Activated CD4-positive, alpha-beta memory T cell treated with anti-CD3 and anti-CD28 coated beads for 36 hours (primary cell): ENCODE measurements at regions not wholly inside any gene's neighbourhood (a gene's known extent, or its start where the extent isn't known, plus 50 kb on each side); places are given as distances from the start of the nearest gene placed in this dataset.

Experiments used
- CTCF ChIA-PET: fragments of 350-600 bp; sonication (Branson Sonifier 250); formaldehyde crosslinking; loops from one replicate; lab custom pipeline; 2021; ENCODE audit warnings: antibody characterized with exemption, inconsistent platforms; lab: Charles Lee
- POLR2A ChIA-PET: fragments of 350-600 bp; sonication (Branson Sonifier 250); formaldehyde crosslinking; loops from one replicate; lab custom pipeline; 2021; ENCODE audit warnings: antibody characterized with exemption; lab: Charles Lee
- DNase-seq: peaks from one replicate; pipeline ENCODE4 v3.0.0-alpha.2; 2020
- H3K27ac Mint-ChIP-seq: one replicate; pipeline ENCODE4 v1.8.0; 2021; ENCODE audit warnings: mixed read lengths
- H3K27me3 Mint-ChIP-seq: one replicate; pipeline ENCODE4 v1.8.0; 2021; ENCODE audit warnings: mixed read lengths
- H3K36me3 Mint-ChIP-seq: one replicate; pipeline ENCODE4 v1.8.0; 2021; ENCODE audit warnings: mixed read lengths
- H3K4me1 Mint-ChIP-seq: one replicate; pipeline ENCODE4 v1.8.0; 2021; ENCODE audit warnings: low read depth, mixed read lengths
- H3K4me3 Mint-ChIP-seq: one replicate; pipeline ENCODE4 v1.8.0; 2021; ENCODE audit warnings: mild to moderate bottlenecking, mixed read lengths
- H3K9me3 Mint-ChIP-seq: one replicate; pipeline ENCODE4 v1.8.0; 2021; ENCODE audit warnings: mixed read lengths
- intact Hi-C: fragments of 100-400 bp; cut with micrococcal nuclease; formaldehyde crosslinking; loops from one replicate; pipeline ENCODE4 v1.15.1; 2023

DNA sequence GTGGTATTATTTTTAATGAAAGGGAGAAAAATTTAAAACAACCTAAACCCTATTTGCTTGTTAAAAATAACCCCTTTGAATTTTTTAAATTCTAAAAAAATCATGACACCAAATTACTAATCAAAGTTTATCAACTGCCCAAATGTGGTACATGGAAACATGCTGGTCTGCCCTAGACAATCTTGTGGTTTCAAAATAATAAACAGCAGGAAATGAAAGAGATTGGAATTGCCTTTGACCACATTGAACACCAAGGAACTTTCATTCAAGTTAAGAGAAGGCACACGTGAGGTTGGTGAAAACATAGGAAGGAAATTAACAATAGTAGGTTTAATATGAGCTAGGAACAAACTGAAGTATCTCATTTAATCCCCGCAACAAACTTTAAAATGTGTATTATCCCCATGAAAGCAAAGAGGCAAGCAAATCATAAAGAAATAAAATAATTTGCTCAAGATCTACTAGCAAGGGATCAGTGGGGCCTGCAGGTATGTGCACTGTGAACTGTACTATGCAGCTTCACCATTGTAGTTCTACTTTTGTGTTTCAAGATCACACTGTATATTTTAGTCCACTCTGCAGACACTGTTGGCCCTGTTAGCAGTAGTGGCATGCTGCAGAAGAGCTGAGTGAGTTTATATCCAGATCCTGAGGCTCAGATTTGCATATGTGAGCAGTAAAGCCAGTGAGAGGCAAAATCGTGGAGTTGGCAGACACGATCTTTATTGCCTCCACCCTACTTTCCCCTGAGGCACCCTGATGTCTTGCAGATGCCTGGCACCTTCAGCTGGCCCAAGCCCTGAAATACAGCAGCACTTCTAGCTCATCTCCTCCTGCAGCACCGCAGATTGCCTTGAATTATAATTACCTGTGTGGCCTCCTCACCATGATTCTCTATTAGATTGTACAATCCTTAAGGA, 157.8 kb upstream of the TENT5A start:
- POLR2A ChIA-PET, result no interaction called here
- H3K4me3 Mint-ChIP-seq, result no peak overlapping the region
- no peak overlapping the region for H3K27ac Mint-ChIP-seq
- CTCF ChIA-PET, result no interaction called here
- H3K4me1 Mint-ChIP-seq, result no peaks in the 10 kb centered on the region
- no peak for DNase-seq
- no peaks in the 10 kb centered on the region for H3K36me3 Mint-ChIP-seq
- intact Hi-C loops, result no loop called here
- no peaks in the 10 kb centered on the region for H3K27me3 Mint-ChIP-seq
- no peaks in the 10 kb centered on the region for H3K9me3 Mint-ChIP-seq

DNA sequence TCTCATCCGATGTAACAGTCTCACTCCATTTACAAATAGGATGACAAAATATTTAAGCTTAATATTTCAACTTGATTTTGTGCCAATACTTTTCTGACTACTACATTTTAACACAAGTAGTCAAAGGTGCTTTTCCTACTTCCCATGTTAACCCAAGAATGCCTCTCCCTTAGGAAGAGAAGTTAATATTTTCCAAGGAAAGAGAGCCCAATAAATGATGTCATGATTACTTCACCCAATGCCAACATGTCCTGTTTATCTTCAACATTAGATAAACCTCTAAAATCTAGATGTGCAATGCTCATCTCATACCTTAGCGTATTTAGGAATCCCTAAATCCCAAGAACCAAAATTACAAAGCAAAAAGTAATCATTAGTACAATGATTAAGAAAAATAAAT, 156.7 kb upstream of the TENT5A start:
- DNase-seq, result no peak
- CTCF ChIA-PET, result no interaction called here
- H3K27ac Mint-ChIP-seq, result no peak overlapping the region
- intact Hi-C loops, result no loop called here
- H3K36me3 Mint-ChIP-seq, result no peaks in the 10 kb centered on the region
- no peaks in the 10 kb centered on the region for H3K9me3 Mint-ChIP-seq
- H3K4me3 Mint-ChIP-seq, result no peak overlapping the region
- no peaks in the 10 kb centered on the region for H3K4me1 Mint-ChIP-seq
- no peaks in the 10 kb centered on the region for H3K27me3 Mint-ChIP-seq
- POLR2A ChIA-PET, result no interaction called here

DNA sequence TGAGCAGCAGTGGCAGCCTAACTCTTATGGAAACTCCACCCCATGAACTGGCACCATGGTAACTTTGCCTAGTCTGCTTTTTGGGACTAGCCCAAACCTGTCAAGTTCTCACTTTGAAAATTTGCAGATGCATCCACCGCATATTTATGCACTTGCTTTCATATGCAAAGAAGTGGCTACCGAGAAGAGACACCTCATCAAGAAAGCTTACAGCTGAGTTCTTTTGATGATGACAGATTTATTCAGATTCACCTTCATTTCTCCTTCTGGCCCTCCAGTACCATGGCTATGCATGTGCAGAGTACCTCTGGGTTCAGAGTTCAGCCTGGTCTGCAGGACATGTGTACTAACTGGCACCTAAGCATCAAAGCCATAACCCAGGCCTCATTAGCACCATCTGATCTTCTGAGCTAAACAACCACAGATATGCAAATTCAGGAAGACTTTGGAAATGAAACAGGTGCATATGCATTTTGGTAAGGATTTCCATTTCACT, 154.3 kb upstream of the TENT5A start:
- Mint-ChIP-seq H3K27ac (no peak overlapping the region), H3K4me3 (no peak overlapping the region), H3K27me3 (no peaks in the 10 kb centered on the region), H3K36me3 (no peaks in the 10 kb centered on the region), H3K9me3 (peaks cover 3% of the 10 kb centered on the region), H3K4me1 (no peaks in the 10 kb centered on the region)
- CTCF ChIA-PET, result no interaction called here
- no peak for DNase-seq
- POLR2A ChIA-PET, result no interaction called here
- intact Hi-C loops, result no loop called here

DNA sequence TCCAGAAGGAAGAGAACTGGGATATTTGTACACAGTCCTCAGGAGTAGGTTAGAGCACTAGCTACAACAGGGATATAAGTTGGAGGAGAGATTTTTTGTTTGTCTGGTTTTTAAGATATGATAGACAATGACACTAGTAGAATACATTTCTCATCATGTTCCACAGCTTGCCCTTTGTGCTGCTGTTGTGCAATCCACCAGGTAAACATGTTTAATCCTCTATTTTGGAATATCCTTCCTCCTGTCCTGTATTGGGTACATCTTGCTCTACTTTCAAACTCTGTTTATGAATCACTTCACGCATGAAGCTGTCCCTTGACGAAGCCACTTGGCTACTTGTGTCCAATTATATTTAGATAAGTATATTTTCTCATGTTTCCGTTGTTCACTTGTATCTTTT, 153.6 kb upstream of the TENT5A start:
- CTCF ChIA-PET, result no interaction called here
- intact Hi-C loops, result no loop called here

DNA sequence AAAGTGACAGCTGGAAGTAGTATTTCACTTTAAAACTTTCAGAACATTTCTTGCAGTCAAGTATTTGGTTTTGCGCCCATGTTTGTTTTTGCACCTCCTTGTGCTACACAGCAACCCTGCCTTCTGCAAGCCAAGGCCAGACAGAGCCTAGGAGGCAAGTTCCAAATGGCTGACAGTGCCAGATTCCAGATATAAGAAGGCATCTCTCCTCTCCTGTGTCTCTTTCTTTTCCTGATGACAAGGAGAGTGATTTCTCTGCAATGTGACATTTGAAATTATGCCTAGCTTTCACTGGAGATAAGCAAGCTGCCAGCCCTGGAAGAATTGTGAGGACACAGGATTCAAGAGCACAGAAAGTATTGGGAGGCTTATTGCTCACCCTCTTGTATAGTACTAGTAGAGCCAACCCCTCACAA, 149.1 kb upstream of the TENT5A start:
- POLR2A ChIA-PET, result no interaction called here
- Mint-ChIP-seq H3K9me3 (peaks cover 3% of the 10 kb centered on the region), H3K4me3 (no peak overlapping the region), H3K27ac (no peak overlapping the region), H3K36me3 (no peaks in the 10 kb centered on the region), H3K4me1 (no peaks in the 10 kb centered on the region), H3K27me3 (no peaks in the 10 kb centered on the region)
- DNase-seq, result no peak
- CTCF ChIA-PET, result no interaction called here
- intact Hi-C loops, result no loop called here

More for the DNA sequence above, 153.6 kb upstream of the TENT5A start:
- H3K9me3 Mint-ChIP-seq, result peaks cover 3% of the 10 kb centered on the region
- H3K4me3 Mint-ChIP-seq, result no peak overlapping the region
- no peaks in the 10 kb centered on the region for H3K27me3 Mint-ChIP-seq
- no peak for DNase-seq
- H3K4me1 Mint-ChIP-seq, result no peaks in the 10 kb centered on the region
- H3K36me3 Mint-ChIP-seq, result no peaks in the 10 kb centered on the region
- no peak overlapping the region for H3K27ac Mint-ChIP-seq
- POLR2A ChIA-PET, result no interaction called here

DNA sequence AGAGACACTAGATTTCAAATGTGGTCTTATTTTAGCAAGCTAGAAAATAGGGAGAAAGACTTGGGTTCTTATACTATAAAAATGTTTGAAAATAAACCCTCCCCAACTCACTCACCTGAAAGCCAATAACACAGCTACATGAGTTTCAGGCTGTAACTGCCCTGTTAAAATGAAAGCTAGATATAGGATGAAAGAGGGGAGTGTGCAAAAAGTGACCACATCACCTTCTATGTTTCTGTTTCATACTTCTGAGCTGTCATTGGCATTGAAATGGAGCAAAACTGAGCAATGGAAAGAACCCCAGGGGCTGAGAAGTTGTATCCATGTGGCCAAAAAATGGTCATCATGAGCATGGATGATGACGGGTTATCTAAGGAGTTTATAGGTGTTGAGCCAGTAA, 148.1 kb upstream of the TENT5A start:
- H3K9me3 Mint-ChIP-seq, result peaks cover 3% of the 10 kb centered on the region
- no peak for DNase-seq
- intact Hi-C loops, result no loop called here
- H3K4me3 Mint-ChIP-seq, result no peak overlapping the region
- H3K36me3 Mint-ChIP-seq, result no peaks in the 10 kb centered on the region
- no peak overlapping the region for H3K27ac Mint-ChIP-seq
- no peaks in the 10 kb centered on the region for H3K27me3 Mint-ChIP-seq
- no peaks in the 10 kb centered on the region for H3K4me1 Mint-ChIP-seq
- ChIA-PET CTCF (no interaction called here), POLR2A (no interaction called here)

DNA sequence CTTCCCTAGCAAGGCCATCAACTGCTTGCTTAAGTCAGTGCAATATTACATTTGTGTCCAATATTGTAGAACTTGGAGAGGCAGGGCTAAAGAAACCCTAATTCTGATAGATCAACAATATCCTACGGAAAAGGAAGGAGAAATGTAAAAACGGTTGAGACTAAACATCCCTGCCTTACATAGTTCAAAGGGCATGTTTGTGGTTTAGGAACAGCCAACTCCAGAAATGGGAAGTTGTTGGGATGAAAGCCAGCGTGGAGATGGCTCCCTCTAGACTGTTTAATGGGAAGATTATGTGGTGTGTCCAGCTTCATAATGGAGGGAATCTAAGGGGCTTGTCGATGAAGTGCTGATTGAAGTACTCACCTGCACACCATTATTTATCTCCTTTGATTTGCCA, 145.3 kb upstream of the TENT5A start:
- DNase-seq, result no peak
- ChIA-PET CTCF (no interaction called here), POLR2A (no interaction called here)
- Mint-ChIP-seq H3K4me1 (no peaks in the 10 kb centered on the region), H3K27me3 (no peaks in the 10 kb centered on the region), H3K27ac (no peak overlapping the region), H3K4me3 (no peak overlapping the region), H3K9me3 (peaks cover 3% of the 10 kb centered on the region), H3K36me3 (no peaks in the 10 kb centered on the region)
- intact Hi-C loops, result no loop called here

DNA sequence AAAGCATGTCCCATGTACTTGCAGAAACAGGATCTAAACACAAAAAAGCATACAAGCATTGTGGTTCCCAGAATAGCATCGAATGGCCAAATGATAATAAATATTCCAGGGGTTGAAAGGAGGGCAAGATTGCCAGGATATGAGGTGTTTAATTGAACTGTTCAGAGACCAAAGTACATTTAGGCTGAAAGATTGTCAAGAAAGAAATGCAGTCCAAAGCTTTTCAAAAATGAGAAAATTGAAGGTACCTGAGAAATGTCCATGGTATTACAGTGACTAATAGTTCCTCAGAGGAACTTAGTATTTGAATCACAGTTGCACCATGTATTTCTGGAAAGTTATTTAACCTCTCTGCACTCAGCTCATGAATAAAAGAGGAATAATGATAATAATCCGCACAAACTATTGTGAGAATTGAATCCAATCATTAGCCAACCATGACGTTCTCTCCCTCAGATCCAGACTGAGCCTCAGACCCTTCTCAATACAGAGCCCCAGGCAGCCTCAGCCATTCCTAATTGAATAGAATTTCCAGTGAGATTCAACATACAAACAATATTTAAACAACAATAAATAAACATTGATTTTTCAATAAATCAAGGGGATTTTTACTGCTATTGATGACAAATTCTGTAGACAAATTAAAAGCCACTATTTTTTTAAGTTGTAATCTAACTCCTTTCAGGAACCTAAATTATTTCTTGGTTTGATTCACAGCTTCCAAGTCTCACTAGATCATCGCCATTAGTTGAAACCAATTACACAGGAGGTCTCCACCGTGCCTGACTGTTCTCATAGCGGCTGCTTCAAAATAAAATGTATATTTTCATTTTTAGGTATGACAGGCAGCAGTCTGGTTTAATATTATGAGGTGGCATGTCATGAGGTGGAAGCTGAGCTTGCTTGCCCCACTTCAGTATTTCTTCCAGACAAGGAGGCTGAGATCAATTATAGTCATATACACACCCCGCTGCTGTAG, 144.3 kb upstream of the TENT5A start:
- no peak for DNase-seq
- Mint-ChIP-seq H3K9me3 (no peaks in the 10 kb centered on the region), H3K27me3 (no peaks in the 10 kb centered on the region), H3K4me1 (no peaks in the 10 kb centered on the region), H3K4me3 (no peak overlapping the region), H3K36me3 (no peaks in the 10 kb centered on the region), H3K27ac (no peak overlapping the region)
- CTCF ChIA-PET, result no interaction called here
- intact Hi-C loops, result no loop called here
- POLR2A ChIA-PET, result no interaction called here

DNA sequence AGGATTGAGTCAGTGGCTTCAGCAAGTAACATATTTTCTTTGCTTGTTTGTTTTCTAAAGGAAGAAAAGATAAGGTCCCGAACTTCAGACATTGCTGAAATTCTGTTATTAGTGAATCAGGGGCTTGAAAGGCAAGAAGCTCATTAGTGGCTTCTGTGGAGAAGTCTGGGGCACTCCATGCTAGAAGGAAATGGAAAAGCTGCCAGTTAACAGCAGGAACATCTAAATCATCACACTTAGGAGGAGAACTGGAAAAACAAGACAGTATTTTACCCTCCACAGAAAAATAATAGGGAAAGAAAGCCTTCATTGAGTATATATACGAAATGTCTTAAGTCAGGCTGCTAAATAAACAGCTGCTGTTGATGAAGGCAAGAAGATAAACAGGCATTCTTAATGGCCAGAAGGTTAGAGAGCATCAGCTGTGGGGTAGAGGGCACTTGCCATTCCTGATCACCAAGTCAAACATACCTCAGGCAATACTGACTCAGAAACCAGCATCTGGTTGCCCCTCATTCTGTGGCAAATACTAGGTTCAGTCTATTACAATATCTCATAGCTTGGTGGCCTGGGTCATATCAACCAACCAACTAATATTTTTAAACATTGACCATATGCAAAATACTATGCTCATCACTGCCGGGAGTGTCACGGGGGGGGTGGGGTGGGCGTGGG, 143.2 kb upstream of the TENT5A start:
- CTCF ChIA-PET, result no interaction called here
- DNase-seq, result no peak
- POLR2A ChIA-PET, result no interaction called here
- Mint-ChIP-seq H3K9me3 (no peaks in the 10 kb centered on the region), H3K27ac (no peak overlapping the region), H3K27me3 (no peaks in the 10 kb centered on the region), H3K4me1 (no peaks in the 10 kb centered on the region), H3K4me3 (no peak overlapping the region), H3K36me3 (no peaks in the 10 kb centered on the region)
- intact Hi-C loops, result no loop called here

DNA sequence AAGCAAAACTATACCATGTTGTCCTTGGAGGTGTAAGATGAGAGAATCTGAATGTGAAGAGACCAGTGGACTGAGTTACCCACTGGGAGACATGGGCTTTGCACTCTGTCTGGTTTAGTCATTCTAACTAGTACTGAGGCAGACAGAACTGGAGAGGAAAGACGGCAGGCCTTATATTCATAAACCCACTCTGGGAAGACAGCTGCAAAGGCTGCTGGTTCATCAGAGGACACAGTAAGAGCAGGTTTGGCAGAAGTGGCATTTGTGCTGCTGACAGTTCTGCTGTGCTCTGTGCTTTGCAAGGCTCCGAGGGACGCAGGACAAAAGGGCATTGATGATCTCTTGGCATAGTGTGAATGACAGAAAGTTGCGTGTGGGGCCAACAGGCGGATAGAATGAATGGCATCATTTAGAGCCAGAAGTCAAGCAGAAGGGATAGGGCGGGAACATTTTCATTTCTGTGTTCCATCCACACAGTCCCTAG, 142.3 kb upstream of the TENT5A start:
- H3K9me3 Mint-ChIP-seq, result no peaks in the 10 kb centered on the region
- intact Hi-C loops, result no loop called here

DNA sequence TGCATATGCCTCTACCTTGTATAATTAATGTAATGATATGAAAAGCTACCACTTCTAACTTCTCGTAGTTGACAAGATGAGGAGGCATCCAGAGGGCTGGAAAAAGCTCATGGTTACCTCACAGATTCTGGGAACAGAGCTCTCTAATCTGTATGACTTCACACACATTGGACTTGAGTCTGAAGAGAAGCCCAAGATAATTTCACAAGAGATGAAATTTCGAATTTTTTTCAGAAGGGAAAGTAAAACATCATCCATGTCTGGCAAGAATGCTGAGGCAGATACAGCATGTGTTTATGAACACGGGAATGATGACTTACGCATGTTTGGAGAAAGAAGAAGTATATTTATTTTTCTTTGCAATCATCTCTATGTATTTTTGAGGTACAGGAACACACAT, 141.8 kb upstream of the TENT5A start:
- Mint-ChIP-seq H3K4me3 (no peak overlapping the region), H3K9me3 (no peaks in the 10 kb centered on the region), H3K27ac (no peak overlapping the region), H3K36me3 (no peaks in the 10 kb centered on the region), H3K27me3 (no peaks in the 10 kb centered on the region), H3K4me1 (no peaks in the 10 kb centered on the region)
- ChIA-PET CTCF (no interaction called here), POLR2A (no interaction called here)
- no peak for DNase-seq
- intact Hi-C loops, result no loop called here

More for the DNA sequence above, 142.3 kb upstream of the TENT5A start:
- POLR2A ChIA-PET, result no interaction called here
- H3K36me3 Mint-ChIP-seq, result no peaks in the 10 kb centered on the region
- no peak for DNase-seq
- no peaks in the 10 kb centered on the region for H3K27me3 Mint-ChIP-seq
- H3K4me3 Mint-ChIP-seq, result no peak overlapping the region
- CTCF ChIA-PET, result no interaction called here
- no peak overlapping the region for H3K27ac Mint-ChIP-seq
- H3K4me1 Mint-ChIP-seq, result no peaks in the 10 kb centered on the region

DNA sequence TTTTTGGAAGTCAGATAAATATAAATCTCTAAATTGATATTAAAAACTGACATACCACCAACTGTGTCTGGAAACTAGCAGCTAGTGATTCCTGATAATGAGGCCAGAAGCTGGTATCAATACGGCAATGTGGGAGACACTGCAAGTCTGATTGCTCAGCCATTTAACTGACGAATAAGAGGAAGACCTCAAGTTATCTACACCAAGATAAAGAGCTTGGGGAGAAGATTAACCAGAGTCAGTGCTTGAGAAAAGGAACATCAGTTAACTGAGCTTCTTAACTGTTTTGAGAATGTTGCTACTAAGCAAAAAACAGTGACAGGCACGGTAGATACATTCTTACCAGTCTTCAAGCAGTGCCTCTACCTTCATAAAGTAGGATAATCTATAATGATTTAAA, 140.4 kb upstream of the TENT5A start:
- intact Hi-C loops, result no loop called here
- H3K4me1 Mint-ChIP-seq, result no peaks in the 10 kb centered on the region
- no peaks in the 10 kb centered on the region for H3K9me3 Mint-ChIP-seq
- no peaks in the 10 kb centered on the region for H3K36me3 Mint-ChIP-seq
- no peak overlapping the region for H3K4me3 Mint-ChIP-seq
- no peaks in the 10 kb centered on the region for H3K27me3 Mint-ChIP-seq
- no peak overlapping the region for H3K27ac Mint-ChIP-seq
- no peak for DNase-seq
- CTCF ChIA-PET, result no interaction called here
- POLR2A ChIA-PET, result no interaction called here
